Lung (tissue), 11 donors: ENCODE measurements at regions not wholly inside any gene's neighbourhood (a gene's known extent, or its start where the extent isn't known, plus 50 kb on each side); places are given as distances from the start of the nearest gene placed in this dataset.
"Not testable (repeated sequence)": the region's sequence is repeated elsewhere in the genome, so short reads cannot be mapped to it uniquely, and the experiment has no call there.

Experiments used
- ATAC-seq: fragments of 200-7000 bp; cut with Tn5 transposase; one replicate; pipeline ENCODE4 v1.9.1; 2020; ENCODE audit warnings: moderate number of reproducible peaks; ENCODE audit not compliant: insufficient read depth, low FRiP score
- DNase-seq, 3 donors: peaks; one replicate each; pipeline ENCODE4 v3.0.0-alpha.2; 2013 to 2017
- H3K27ac ChIP-seq, 2 donors: one replicate each; pipeline ENCODE4 v1.5.1; 2013; ENCODE audit warnings: mild to moderate bottlenecking in 2 of 2, moderate library complexity in 2 of 2, control low read depth in 1 of 2, inconsistent platforms in 1 of 2, low read depth in 1 of 2, low read length in 1 of 2
- H3K27me3 ChIP-seq, 3 donors: one replicate each; pipeline ENCODE4 v1.5.1; 2013; ENCODE audit warnings: low read length in 2 of 3; ENCODE audit not compliant: control insufficient read depth in 3 of 3, insufficient read depth in 3 of 3
- H3K36me3 ChIP-seq, 4 donors: one replicate each; pipeline ENCODE4 v1.5.1; 2013; ENCODE audit warnings: low read length in 4 of 4, mild to moderate bottlenecking in 1 of 4, moderate library complexity in 1 of 4; ENCODE audit not compliant: control insufficient read depth in 4 of 4, insufficient read depth in 4 of 4
- H3K4me1 ChIP-seq, 5 donors: one replicate each; pipeline ENCODE4 v1.5.1; 2013; ENCODE audit warnings: low read length in 5 of 5, mild to moderate bottlenecking in 2 of 5, moderate library complexity in 1 of 5; ENCODE audit not compliant: control insufficient read depth in 5 of 5, insufficient read depth in 5 of 5
- H3K4me3 ChIP-seq: one replicate; pipeline ENCODE4 v1.5.1; 2013; ENCODE audit warnings: mild to moderate bottlenecking, control low read depth, moderate library complexity
- H3K9ac ChIP-seq, 2 donors: one replicate each; pipeline ENCODE4 v1.5.1; 2013; ENCODE audit warnings: low read length in 2 of 2, control low read depth in 1 of 2; ENCODE audit not compliant: insufficient read depth in 1 of 2
- H3K9me3 ChIP-seq, 4 donors: one replicate each; pipeline ENCODE4 v1.5.1; 2013; ENCODE audit warnings: low read length in 3 of 4, mild to moderate bottlenecking in 1 of 4, moderate library complexity in 1 of 4; ENCODE audit not compliant: control insufficient read depth in 4 of 4, insufficient read depth in 3 of 4
- WGBS, 2 donors: extraction: QIAGEN DNeasy Blood & Tissue Kit; methylation state at CpG; one replicate each; pipeline ENCODE4 v1.1.7; 2013; 5-methylcytosine and 5-hydroxymethylcytosine counted together
- TF ChIP-seq, protein P1 (sequence below): IDR thresholded peaks from 2 replicates; pipeline ENCODE4 v1.5.1; 2012; ENCODE audit warnings: mild to moderate bottlenecking; ENCODE audit errors: control extremely low read depth, extremely low read depth
- donor health status: control.
- donor health status: control.
- donor health status: Bipolar disorder and iron deficiency.
- donor health status: healthy.
- donor health status: DM: yes; HTN: yes; CAD: no.

DNA sequence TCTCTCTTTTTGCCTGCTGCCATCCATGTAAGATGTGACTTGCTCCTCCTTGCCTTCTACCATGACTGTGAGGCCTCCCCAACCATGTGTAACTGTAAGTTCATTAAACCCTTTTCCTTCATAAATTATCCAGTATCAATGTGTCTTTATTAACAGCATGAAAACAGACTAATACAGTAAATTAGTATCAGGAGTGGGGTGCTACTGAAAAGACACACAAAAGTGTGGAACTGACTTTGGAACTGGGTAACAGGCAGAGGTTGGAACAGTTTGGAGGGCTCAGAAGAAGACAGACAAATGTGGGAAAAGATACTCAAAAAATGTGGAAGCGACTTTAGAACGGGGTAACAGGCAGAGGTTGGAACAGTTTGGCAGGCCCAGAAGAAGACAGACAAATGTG is 189.4 kb downstream of the HTR1B start:
- DNase-seq (no peak), ATAC-seq (no peak)
- Histone ChIP-seq H3K36me3 (no peaks in the 10 kb centered on the region), H3K27me3 (no peaks in the 10 kb centered on the region), H3K4me1 (no peaks in the 10 kb centered on the region), H3K9me3 (peaks cover 0 to 11% (median 3%) of the 10 kb centered on the region in 4 donors), H3K9ac (no peak overlapping the region), H3K27ac (no peak overlapping the region), H3K4me3 (no peak overlapping the region)
- WGBS, 2 donors = 88 to 89% methylated on average over 2 of the region's 2 CpGs
- TF ChIP-seq, protein P1, sequence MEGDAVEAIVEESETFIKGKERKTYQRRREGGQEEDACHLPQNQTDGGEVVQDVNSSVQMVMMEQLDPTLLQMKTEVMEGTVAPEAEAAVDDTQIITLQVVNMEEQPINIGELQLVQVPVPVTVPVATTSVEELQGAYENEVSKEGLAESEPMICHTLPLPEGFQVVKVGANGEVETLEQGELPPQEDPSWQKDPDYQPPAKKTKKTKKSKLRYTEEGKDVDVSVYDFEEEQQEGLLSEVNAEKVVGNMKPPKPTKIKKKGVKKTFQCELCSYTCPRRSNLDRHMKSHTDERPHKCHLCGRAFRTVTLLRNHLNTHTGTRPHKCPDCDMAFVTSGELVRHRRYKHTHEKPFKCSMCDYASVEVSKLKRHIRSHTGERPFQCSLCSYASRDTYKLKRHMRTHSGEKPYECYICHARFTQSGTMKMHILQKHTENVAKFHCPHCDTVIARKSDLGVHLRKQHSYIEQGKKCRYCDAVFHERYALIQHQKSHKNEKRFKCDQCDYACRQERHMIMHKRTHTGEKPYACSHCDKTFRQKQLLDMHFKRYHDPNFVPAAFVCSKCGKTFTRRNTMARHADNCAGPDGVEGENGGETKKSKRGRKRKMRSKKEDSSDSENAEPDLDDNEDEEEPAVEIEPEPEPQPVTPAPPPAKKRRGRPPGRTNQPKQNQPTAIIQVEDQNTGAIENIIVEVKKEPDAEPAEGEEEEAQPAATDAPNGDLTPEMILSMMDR = no peak

DNA sequence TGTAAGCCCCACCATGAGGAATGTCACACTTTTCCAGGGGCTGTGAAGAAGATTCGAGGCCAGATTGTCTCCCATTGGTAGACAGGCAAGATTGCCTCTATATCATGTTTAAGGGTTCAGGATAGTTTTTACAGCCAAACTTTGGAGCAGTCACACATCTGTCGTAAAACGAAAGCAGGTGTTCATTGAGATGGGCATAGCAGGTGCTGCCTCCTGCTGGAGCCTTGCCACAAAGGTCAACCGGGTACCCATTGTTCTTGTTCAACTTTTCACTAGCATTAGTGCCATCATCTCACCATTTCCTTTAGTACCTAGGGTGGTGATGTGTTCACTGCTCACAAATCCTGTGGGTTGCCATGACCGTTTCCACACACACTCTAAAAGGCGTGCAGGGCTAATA is 198.3 kb downstream of the HTR1B start:
- H3K9ac ChIP-seq = no peak overlapping the region
- TF ChIP-seq, protein P1 = no peak
- H3K36me3 ChIP-seq = peaks cover 0 to 4% (median 0%) of the 10 kb centered on the region in 4 donors
- H3K4me1 ChIP-seq = no peaks in the 10 kb centered on the region
- H3K27me3 ChIP-seq = no peaks in the 10 kb centered on the region
- no peak overlapping the region for H3K27ac ChIP-seq
- WGBS, 2 donors = 86% methylated on average over 6 of the region's 6 CpGs
- DNase-seq (no peak), ATAC-seq (no peak)
- no peaks in the 10 kb centered on the region for H3K9me3 ChIP-seq
- no peak overlapping the region for H3K4me3 ChIP-seq

DNA sequence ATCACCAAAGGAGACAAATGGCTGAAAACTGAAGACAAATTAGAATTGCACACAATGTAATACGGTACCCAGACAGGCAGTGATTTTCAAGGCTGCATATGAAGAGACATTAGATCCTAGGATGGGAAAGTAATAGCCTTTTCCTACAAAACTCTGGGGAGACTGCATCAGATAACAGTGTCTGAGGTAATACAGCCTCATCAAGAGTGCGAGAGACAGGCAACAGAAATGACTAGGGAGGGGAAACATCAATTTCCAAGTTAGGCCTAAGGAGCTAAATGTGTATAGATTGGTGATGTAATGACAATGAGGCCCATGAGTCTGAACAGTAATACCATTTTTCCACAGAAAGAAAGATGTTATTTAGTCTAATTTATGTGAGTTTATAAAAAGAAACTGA is 200.3 kb downstream of the HTR1B start:
- Histone ChIP-seq H3K4me3 (no peak overlapping the region), H3K9ac (no peak overlapping the region), H3K4me1 (no peaks in the 10 kb centered on the region), H3K27me3 (no peaks in the 10 kb centered on the region), H3K36me3 (no peaks in the 10 kb centered on the region), H3K9me3 (peaks cover 0 to 2% (median 0%) of the 10 kb centered on the region in 4 donors), H3K27ac (no peak overlapping the region)
- no peak for ATAC-seq
- 86 to 97% methylated on average over 2 of the region's 2 CpGs for WGBS, 2 donors
- DNase-seq = no peak
- TF ChIP-seq, protein P1 = no peak

DNA sequence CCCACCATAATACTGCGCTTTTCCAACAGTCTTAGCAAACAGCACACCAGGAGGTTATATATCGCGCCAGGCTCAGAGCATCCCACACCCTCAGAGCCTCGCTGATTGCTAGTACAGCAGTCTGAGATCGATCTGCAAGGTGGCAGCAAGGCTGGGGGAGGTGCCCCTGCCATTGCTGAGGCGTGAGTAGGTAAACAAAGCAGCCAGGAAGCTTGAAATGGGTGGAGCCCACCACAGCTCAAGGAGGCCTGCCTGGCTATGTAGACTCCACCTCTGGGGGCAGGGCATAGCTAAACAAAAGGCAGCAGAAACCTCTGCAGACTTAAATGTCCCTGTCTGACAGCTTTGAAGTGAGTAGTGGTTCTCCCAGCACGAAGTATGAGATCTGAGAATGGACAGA is 211.5 kb downstream of the HTR1B start:
- WGBS, 2 donors = 73 to 74% methylated on average over 7 of the region's 7 CpGs
- H3K4me1 ChIP-seq, ATAC-seq, H3K9ac ChIP-seq, DNase-seq, H3K36me3 ChIP-seq, H3K27me3 ChIP-seq, H3K9me3 ChIP-seq, H3K27ac ChIP-seq, H3K4me3 ChIP-seq: not testable (repeated sequence)
